ENCODE measurements at regions not wholly inside any gene's neighbourhood (a gene's known extent, or its start where the extent isn't known, plus 50 kb on each side); places are given as distances from the start of the nearest gene placed in this dataset.

DNA sequence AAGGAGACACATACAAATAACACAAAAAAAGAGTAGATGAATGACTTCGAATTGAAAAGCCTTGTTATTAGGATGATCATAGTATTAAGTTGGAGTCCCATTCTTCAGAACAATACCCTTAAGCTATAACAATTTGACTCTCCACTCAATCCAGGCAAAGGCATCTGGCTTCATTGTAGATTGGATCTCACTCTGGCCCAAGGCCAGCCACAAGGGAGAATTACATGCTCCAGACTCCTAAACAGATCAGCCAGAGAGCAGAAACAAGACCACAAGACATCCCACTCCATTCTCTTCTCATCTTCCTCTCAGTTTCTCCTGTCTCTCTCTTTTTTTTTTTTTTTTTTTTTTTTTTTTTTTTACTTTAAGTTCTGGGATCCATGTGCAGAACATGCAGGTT, 213.9 kb downstream of the DHX15 start:
- TF ChIP-seq, protein P1, sequence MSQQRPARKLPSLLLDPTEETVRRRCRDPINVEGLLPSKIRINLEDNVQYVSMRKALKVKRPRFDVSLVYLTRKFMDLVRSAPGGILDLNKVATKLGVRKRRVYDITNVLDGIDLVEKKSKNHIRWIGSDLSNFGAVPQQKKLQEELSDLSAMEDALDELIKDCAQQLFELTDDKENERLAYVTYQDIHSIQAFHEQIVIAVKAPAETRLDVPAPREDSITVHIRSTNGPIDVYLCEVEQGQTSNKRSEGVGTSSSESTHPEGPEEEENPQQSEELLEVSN (IDR thresholded peaks at IDR 0.05; ENCODE audit: borderline replicate concordance, low read depth): no peak
- TF ChIP-seq POLR2A (IDR thresholded peaks at IDR 0.05; ENCODE audit: low read length) (no peak), BHLHE40 (IDR thresholded peaks at IDR 0.05; ENCODE audit: low read depth, low read length) (no peak)
- TF ChIP-seq, protein P2, sequence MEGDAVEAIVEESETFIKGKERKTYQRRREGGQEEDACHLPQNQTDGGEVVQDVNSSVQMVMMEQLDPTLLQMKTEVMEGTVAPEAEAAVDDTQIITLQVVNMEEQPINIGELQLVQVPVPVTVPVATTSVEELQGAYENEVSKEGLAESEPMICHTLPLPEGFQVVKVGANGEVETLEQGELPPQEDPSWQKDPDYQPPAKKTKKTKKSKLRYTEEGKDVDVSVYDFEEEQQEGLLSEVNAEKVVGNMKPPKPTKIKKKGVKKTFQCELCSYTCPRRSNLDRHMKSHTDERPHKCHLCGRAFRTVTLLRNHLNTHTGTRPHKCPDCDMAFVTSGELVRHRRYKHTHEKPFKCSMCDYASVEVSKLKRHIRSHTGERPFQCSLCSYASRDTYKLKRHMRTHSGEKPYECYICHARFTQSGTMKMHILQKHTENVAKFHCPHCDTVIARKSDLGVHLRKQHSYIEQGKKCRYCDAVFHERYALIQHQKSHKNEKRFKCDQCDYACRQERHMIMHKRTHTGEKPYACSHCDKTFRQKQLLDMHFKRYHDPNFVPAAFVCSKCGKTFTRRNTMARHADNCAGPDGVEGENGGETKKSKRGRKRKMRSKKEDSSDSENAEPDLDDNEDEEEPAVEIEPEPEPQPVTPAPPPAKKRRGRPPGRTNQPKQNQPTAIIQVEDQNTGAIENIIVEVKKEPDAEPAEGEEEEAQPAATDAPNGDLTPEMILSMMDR (IDR thresholded peaks at IDR 0.05): no peak
- TF ChIP-seq, protein P3, sequence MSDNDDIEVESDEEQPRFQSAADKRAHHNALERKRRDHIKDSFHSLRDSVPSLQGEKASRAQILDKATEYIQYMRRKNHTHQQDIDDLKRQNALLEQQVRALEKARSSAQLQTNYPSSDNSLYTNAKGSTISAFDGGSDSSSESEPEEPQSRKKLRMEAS (IDR thresholded peaks at IDR 0.05): no peak

Data from A549 (cell line).